ENCODE measurements at regions not wholly inside any gene's neighbourhood (a gene's known extent, or its start where the extent isn't known, plus 50 kb on each side); places are given as distances from the start of the nearest gene placed in this dataset.

- no peak for TF ChIP-seq CTCF (IDR thresholded peaks at IDR 0.05)
- no peak for TF ChIP-seq POLR2A (IDR thresholded peaks at IDR 0.05)
Measured at GRCh38 chr2:120821446-120822160, 85.9 kb downstream of the GLI2 start.
